DMS 273 treated with DMSO at 0.1 percent for 48 hours (cell line): ENCODE measurements at regions not wholly inside any gene's neighbourhood (a gene's known extent, or its start where the extent isn't known, plus 50 kb on each side); places are given as distances from the start of the nearest gene placed in this dataset.
A peak's percentile ranks its signal among the peaks of the same experiment; 100 is the strongest.

Source experiments
- DNase-seq: peaks from one replicate; lab custom pipeline; 2025; lab: John Stamatoyannopoulos, UW

DNA sequence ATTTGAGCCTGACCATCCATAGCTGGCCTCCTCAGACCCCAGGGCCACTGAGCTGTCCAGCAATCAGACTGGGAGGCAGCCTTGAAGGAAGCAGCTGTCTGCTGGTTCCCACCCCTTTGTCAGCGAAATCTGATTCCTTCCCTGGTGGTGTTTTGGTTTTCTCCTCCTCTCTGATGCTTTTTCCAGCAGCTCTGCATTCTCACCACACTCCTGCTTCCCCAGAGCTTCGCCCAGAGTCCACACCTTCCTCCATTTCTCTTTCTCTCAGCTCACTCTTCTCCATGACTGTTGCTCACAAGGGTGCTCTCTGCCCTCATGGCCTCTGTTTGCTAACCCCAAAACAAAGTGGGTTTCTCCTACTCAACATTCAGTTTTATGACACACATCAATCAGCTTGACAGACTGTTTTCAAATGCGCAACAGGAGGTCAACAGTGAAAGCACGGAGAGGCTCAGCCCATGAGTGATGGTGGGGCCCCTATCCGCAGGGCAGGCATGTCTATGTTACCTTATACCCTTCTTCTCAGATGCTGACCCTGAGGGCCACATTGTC lies 130.6 kb upstream of the MTNR1B start:
- DNase-seq: peak; percentile 14

DNA sequence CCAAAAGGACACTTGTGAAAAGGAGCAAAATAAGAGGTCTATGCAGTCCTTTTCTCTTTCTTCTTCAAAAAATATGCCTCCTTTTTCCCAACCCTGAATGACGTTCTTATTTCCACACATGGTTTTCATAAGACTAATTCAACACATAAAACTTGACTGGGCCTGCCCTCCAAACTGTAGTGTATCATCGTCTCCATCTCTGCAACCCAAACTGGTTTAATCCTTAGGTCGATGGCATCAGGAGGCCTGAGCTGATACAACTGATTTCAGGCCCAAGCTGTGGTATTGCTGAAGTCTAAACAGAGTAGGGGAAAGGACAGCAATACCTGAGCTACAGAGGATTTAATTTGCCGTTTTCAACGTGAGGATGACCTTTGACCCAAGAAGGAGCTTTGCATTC lies 130.0 kb upstream of the MTNR1B start:
- DNase-seq: no peak

DNA sequence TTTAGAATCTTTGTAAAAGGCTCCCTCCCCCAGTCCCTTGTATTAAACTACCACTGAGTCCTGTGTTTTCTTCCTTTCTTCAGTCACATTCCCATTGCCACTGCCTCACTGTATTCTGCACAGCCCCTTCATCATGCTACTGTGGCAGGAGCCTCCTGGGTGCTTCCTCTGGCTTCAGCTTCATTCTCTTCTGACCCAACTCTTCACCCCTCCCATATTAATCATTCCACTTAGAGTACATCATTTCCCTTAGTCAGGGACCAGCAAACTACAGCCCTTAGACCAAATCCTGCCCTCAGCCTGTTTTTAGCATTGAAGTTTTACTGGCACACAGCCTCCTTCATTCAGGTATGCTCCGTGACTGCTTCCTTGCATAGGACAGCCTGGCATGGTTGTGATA lies 127.7 kb upstream of the MTNR1B start:
- DNase-seq: no peak

DNA sequence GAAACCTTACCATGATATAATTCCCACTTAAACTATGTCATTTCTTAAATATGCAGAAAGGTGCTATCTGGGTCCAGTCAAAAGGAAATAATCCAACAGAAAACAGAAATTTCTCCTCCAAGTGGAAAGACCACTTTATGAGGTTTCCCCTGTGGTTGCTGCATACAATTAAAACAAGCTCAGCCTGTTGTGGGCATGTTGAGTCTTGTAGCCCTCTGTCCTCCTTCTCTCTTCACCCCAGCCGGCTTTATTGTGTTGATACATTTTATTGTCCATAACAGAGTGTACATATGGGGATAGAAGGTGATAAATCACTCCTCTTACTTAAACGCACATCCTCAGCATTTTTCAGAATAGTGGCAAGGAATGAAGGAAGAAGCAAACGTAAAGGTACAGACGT lies 126.0 kb upstream of the MTNR1B start:
- no peak for DNase-seq

DNA sequence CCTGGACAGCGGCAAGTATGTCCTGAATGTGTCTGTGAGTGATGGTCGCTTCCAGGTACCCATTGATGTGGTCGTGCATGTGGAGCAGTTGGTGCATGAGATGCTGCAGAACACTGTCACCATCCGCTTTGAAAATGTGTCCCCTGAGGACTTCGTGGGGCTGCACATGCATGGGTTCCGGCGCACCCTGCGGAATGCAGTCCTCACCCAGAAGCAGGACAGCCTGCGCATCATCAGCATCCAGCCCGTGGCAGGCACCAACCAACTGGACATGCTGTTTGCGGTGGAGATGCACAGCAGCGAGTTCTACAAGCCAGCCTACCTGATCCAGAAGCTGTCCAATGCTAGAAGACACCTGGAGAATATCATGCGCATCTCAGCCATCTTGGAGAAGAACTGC lies 125.3 kb upstream of the MTNR1B start:
- no peak for DNase-seq

DNA sequence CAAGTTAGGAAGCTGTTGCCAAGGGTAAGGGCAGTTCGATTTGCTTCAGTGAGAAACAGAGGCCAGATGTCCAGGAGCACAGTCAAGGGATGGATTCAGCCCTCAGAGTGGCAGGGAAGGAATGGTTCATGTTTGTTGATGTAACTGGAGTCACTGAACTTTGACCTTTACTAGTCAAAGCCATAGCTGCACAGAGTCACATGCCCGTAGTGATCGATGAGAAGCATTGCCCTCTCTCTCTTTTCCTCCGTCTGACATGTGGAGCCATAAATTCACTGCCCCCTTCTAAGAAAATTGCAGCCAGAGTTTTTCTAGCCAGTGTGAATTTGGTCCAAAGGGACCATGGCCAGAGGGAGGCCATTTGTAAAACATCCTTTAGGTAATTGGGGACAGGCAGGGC lies 124.1 kb upstream of the MTNR1B start:
- no peak for DNase-seq

DNA sequence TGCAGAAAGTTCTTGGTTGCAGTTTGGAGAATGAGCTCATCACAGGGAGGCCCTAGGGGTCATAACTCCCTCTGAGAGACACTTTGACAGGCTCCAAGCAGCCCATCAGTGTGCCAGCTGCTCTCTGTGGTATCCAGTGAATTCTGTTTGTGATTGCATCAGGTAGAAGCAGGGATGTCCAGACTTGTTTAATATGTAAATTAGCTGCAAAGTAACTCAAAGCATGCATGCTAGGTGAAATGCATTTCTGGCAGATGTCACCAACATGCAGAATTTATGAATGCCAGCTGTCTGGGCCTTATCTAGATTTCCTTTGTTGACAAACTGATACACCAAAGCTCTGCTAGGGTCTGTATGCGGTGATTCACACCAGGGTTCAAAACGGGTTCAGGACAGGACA lies 123.6 kb upstream of the MTNR1B start:
- DNase-seq: peak; percentile 56

DNA sequence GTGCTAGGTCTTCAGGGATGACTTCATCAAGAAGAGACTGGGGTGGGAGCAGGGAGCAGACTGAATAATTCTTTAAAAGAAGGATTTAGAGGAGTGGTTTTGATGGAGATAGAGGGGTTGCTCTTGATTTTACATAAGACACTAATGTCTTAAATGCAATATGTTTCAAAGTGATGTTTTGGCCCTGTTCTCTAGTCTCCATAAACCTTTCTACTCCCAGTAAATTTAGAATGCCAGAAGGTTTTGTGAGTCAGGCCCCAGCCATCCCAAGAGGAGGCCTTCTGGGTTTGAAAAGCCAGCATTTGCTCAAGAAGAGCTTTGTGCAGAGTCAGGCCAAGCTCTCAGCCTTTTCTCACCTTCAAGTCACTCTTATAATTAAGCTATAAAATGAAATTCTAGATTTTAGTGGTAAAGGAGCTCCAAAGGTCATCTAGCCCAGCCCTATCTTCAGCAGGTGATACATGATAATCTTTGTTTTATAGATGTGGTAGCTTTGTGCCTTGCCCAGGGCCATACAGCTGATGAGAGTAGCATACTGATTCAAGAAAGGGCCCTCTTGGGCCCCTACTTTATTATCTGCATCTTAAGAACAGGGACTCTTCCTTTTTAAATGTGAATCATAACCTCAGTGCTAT lies 122.8 kb upstream of the MTNR1B start:
- DNase-seq: no peak

DNA sequence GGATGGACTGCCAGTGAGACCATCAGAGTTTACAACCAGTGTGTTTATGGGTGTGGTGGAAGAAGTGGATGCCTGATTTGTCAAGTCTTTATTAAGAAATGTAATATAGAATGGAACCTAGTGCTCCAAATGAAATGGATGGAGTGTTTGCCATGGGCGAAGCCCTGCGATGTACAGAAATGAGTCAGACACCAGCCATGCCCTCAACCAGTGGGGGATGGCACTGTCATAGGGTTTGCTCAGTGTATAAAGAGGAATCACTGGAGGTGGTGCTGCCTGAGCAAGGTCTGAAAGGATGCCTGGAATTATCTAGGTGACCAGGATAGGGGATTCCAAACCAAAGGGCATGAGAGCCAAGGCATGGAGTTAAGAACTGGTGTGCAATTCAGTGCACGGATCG lies 120.9 kb upstream of the MTNR1B start:
- DNase-seq: no peak

DNA sequence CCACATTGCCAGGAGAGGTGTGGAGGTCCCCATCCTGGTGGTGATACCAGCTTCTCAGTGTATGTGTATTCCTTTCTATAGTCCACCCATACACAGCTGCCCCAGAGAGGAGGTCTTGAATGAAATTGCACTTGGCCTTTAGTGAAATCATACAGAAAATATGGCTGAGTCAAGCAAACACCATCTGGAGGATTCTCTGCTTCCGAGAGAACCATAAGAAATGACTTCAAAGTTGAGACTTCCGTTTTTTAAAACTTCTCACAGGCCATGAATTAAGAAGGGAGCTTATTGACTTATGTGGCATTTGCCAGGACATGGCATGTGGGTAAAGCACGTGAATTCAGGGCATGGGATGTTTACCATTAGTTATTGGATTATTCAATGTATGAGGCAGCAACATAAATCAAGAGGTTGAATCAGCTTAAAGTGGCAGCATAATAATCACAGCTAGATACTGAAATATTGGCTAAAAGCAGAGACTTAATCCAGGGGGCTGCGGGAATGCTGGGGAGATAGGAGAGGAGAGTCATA lies 119.1 kb upstream of the MTNR1B start:
- no peak for DNase-seq

DNA sequence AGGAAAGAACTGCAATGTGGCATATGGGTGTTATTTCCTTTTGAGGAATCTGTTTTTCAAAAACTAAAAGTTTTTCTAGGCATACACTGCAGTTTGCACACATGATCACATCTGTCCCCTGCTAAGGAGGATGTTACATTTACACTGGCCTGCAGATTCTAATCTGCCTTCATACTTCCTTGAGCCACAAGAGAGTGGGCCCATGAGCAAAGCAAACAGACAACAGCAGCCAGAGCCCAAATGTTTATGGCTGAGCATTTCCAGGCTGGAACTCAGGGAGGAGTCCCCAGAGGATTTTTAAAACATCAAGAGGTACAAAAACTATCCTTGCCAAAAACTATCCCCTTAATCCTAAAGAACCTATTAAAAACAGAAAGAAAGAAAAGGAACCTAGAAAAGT lies 117.2 kb upstream of the MTNR1B start:
- DNase-seq: no peak

DNA sequence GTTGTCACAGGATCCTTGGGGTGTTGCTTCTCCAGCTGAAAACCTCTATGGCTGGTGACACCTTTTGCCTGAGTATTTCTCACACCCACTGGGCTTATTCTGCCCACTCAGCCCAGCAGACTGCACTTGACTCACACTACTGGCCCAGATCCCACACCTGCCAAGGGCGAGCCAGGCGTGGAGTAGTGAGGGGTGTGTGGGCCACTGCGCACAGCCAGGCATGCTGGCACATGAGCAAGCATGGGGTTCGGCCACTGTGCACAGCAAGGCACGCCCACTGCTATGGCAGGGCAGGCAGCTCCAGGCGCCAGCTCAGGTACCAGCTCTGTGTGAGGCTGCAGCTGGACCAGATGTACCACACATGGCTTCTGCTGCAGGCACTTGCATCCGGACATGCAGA lies 116.5 kb upstream of the MTNR1B start:
- DNase-seq: no peak

DNA sequence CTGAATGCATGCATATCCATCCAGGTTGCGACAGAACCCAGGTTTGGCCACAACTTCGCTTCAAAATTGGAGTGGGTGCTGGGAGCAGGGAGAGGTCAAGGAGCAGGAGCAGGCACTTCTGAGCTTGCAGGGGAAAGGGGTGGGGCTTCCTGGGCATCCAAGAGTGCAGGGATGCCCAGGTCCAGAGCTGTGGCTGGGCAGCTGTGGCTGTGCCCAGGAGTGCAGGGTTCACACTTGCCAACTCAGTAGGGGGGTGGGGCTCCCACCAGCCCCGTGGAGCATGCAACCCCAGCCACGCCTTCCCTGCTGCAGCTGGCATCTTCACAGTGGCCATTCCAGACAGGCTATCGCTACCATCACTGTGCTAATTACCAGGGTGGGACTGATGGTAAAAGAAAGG lies 115.3 kb upstream of the MTNR1B start:
- DNase-seq: no peak

DNA sequence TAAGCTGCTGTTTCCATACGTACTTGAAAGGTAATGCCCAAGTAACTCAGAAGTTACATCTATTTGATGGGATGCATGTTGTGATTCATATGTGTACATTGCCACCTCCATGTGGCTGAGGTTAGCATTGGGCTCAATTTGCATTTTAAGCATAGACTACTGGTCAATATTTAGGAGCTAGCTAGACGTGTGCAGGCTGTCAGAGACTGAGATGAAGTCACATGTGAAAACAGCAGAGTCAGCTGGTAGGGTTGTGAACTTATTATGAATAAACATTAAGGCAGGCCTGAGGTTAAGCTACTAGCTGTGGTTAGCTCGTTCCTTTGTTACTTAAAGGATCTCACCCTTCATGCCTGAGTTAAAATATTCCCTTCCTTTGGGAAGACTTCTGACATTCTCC lies 114.5 kb upstream of the MTNR1B start:
- no peak for DNase-seq

DNA sequence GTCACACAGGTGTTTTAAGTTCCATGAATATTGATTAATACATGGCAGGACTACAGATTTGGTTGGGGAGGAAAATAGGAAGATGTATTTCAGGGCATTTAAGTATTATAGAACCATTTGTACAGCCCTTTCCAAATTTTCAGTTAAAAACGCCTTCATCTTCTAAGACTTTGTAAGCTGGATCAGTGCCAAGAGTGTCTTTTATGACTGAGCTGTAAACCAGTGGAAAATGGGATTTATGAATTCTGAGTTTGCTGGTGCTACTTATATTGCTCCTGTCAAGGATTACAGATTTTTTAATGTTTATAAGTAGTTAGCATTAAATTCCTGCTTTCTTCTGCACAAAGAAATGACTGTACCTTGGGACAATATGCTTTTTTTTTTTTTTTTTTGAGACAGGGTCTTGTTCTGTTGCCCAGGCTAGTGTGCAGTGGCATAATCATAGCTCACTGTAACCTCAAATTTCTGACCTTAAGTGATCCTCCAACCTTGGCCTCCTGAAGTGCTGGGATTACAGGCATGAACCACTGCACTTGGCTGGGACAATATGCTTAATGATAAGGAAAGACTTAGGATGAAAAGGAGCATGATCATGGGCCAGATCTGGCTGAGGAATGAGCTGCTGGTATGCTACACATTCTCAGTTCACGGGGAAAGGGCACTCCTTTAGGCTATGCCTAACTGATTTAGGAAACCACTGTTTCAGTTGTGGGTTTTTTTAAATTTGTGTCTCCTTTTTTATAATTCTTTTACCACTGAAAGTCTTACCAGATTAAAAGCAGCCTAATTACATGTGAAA lies 113.6 kb upstream of the MTNR1B start:
- DNase-seq: no peak

DNA sequence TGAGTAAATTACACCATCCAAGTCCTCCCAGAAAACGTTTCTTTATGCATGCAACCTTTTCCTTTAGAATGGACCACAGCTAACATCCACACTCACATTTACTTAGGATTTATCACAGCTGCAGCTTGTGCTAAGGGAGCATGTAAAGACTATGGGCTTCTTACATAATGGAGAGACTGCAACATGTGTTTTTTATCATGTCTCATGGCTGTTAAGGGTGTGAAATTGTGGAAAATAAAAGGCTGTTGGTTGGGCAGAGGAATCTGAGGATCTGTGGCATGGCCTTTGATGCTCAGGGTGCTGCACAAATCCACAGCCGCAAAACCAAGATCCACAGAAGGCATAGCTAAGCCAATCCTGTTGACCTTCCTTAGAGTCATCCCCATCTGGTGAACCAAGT lies 112.0 kb upstream of the MTNR1B start:
- no peak for DNase-seq

DNA sequence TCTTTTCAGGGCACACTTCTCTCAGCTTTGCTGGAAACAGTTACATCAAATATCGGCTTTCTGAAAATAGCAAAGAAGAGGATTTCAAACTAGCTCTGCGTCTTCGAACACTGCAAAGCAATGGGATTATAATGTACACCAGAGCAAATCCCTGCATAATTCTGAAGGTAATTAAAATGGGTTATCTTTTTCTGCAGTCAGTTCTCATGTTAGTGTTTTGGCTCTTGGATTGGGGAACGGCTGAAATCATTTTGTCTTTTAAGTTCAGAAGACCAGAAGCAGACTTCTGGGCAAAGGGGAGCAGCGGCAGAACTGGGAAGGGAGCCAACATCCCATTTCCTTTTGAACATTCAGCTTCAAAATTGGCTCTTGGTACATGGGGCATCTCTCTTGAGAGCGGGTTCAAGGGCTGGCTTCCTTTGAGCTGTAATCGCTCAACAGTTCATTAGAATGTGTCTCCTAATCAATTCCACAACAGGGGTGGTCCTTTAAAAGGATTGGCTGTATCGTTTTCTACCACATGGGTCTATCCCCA lies 110.2 kb upstream of the MTNR1B start:
- no peak for DNase-seq

DNA sequence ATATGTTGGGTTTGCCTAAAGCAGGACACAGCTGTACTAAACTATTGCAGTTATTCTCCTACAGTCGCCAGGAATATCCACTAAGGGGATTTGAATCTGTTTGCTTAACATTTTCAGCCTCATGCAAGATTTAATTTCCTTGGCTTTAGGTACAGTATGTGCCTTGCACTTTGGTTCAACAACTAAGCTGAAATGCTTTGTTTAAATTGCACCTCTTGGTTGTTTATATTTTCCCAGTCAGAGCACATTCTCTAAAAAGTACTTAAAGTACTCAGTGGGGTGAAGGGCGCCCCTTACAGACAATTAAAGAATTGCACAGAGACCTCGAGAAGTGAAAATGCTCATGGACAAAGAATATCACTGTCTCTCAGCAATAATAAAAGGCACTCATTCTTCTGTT lies 107.8 kb upstream of the MTNR1B start:
- DNase-seq: no peak

DNA sequence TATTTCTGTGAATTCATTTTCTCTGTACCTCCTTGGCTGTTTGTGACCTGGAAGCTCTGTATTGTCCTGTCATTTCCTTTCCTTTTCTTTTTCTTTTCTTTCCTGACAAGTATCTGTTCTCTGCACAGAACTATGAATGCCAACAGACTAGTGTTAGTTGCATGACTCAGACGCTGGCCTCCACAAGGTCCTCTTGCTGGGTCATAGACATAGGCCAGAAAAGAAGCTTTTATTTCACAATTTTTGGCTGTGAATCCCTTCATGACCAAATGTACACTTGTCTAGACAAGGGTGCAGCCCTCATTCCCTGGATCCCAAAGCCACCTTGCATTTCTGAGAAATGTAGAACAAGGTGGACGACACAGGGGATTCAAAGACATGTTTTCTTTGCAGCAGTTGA lies 104.1 kb upstream of the MTNR1B start:
- DNase-seq: no peak

DNA sequence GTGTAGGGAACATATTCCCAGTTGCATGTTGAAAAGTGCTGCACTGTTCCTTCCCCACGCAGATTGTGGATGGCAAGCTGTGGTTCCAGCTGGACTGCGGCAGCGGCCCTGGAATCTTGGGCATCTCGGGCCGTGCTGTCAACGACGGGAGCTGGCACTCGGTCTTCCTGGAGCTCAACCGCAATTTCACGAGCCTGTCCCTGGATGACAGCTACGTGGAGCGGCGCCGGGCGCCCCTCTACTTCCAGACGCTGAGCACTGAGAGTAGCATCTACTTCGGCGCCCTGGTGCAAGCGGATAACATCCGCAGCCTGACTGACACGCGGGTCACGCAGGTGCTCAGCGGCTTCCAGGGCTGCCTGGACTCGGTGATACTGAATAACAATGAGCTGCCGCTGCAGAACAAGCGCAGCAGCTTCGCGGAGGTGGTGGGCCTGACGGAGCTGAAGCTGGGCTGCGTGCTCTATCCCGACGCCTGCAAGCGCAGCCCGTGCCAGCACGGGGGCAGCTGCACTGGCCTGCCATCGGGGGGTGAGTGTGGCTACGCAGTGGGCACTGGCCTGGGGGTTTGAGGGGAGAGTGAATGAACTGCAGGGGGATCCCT lies 102.7 kb upstream of the MTNR1B start:
- no peak for DNase-seq

DNA sequence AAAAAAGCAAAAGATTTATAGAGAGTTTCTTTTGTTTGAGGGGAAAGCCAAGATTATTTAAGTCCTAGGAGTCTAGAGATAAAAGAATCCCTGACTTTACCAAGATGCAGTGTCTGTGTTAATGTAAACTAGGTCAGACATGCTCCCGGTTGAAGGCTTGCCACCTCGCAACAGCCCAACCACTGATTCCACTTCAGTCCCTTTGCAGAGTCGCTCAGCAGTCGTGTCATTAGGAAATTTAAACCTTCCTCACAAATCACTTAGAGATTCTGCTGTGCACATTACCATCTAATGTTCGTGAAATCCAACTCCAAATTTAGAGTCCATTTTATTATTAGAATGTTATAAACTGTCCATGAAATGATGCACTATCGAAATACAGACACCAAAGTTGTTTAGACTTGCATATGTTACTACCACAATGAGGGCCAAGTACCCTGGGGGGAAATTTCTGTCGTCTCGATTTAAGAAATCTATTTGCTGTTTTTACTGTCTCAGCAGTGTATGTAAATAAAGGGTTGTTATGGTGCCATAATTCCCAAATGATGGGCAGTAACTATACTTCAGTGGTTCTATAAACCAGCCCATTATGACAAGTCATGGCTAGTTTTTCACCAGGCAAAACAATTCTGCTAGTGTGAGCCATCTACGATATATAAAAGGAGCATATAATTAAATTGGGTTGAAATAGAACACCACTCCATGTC lies 101.4 kb upstream of the MTNR1B start:
- DNase-seq: no peak

DNA sequence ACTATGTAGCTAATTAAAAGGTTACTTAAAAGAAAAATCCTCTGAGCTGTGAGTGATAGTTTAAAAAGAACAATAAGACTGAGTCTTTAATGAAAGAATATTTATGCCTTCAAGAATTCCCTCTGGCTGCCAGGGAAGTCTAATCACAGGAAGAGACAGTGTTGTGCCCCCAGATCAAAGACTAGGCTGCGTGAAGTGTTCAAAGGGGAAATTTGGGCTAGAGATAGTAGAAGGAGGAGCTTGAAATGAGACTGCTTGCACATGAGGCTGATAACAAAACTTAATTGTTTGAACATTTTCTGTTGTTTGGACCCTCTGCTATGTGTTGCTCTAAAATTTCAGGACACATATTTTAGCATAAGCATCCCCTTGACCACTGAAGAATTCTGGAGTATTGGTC lies 99.7 kb upstream of the MTNR1B start:
- DNase-seq: no peak
